ENCODE measurements at regions not wholly inside any gene's neighbourhood (a gene's known extent, or its start where the extent isn't known, plus 50 kb on each side); places are given as distances from the start of the nearest gene placed in this dataset.

DNA sequence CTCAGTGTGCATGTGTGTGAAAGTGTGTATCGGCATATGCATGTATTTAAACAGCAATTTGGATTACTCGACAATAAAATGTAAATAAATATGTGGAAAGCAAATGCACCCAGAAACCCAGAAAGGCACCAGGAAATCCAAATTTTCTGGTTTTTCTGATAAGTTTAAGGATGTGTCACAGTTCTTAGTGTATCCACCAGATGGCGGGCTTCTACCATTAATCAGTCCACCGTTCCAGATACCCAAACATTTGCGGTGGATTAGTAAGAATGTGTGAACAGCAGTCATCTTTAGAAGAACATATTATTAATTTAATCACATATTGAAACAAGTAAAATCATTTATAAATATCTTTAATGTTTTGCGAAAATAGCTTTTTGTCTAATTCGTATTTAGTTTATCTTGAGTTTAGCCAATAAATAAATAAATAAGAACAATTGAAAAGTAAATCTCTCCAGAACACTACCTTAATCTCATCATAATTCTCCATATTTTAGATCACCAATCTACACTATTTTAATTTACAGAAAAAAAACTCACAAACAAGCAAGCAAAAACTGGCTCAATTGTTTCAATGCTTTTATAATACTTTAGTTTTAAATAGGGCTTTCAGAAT, 298.9 kb downstream of the DSEL start:
- Histone ChIP-seq H3K9me2 (ENCODE audit: insufficient read depth) (no peaks in the 10 kb centered on the region), H3K79me2 (ENCODE audit: insufficient read depth, low read length) (no peaks in the 10 kb centered on the region), H3K27me3 (ENCODE audit: insufficient read depth, low read length) (no peaks in the 10 kb centered on the region), H3K9me3 (ENCODE audit: control insufficient read depth in 1 of 2, insufficient read depth in 1 of 2, low read depth in 1 of 2, low read length in 2 of 2) (peaks cover 0 to 2% of the 10 kb centered on the region in 2 experiments; a peak in 1 of 4 replicates), H3K4me3 (replicated peaks in 1 of 2; ENCODE audit: low read depth in 1 of 2, low read length in 2 of 2) (no peak overlapping the region), H2AFZ (ENCODE audit: low read depth, low read length, poor library complexity, severe bottlenecking) (no peak overlapping the region), H4K20me1 (ENCODE audit: insufficient read depth) (no peaks in the 10 kb centered on the region), H3K36me3 (ENCODE audit: control insufficient read depth in 1 of 2, insufficient read depth in 2 of 2, low read length in 2 of 2) (no peaks in the 10 kb centered on the region), H3K27ac (ENCODE audit: low read depth, low read length) (no peak overlapping the region), H3K4me2 (ENCODE audit: low read length) (no peak overlapping the region), H3K9ac (ENCODE audit: low read length) (no peak overlapping the region), H3K4me1 (ENCODE audit: control insufficient read depth in 1 of 2, insufficient read depth in 2 of 2, low read length in 2 of 2) (no peaks in the 10 kb centered on the region)
- DNase-seq (ENCODE audit: low read depth, low spot score), result peak; percentile 15
- POLR2A ChIA-PET, result no interaction called here
- intact Hi-C loops (cut with micrococcal nuclease), result loop anchor here (1.0 to 5.0 kb wide), 4 partner anchors 1405 to 1625 kb away; no protein-coding TSS in a partner anchor
- TF ChIP-seq RAD21 (IDR thresholded peaks at IDR 0.05; ENCODE audit: low read depth) (peak; percentile 66), POLR2A (IDR thresholded peaks at IDR 0.05; ENCODE audit: borderline replicate concordance, extremely low read depth, insufficient read depth, insufficient read length) (no peak), SIN3A (IDR thresholded peaks at IDR 0.05; ENCODE audit: low read depth) (no peak), ZFX (IDR thresholded peaks at IDR 0.05) (no peak), JUND (IDR thresholded peaks at IDR 0.05) (no peak), SP1 (IDR thresholded peaks at IDR 0.05; ENCODE audit: low read depth) (no peak)
- TF ChIP-seq, protein P1, sequence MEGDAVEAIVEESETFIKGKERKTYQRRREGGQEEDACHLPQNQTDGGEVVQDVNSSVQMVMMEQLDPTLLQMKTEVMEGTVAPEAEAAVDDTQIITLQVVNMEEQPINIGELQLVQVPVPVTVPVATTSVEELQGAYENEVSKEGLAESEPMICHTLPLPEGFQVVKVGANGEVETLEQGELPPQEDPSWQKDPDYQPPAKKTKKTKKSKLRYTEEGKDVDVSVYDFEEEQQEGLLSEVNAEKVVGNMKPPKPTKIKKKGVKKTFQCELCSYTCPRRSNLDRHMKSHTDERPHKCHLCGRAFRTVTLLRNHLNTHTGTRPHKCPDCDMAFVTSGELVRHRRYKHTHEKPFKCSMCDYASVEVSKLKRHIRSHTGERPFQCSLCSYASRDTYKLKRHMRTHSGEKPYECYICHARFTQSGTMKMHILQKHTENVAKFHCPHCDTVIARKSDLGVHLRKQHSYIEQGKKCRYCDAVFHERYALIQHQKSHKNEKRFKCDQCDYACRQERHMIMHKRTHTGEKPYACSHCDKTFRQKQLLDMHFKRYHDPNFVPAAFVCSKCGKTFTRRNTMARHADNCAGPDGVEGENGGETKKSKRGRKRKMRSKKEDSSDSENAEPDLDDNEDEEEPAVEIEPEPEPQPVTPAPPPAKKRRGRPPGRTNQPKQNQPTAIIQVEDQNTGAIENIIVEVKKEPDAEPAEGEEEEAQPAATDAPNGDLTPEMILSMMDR (IDR thresholded peaks at IDR 0.05 in 2 of 3, conservative IDR thresholded peaks at IDR 0.05 in 1 of 3; ENCODE audit: borderline replicate concordance in 1 of 3, insufficient read depth in 1 of 3, low read depth in 2 of 3, low read length in 2 of 3), result peak; percentile 25 to 61 (median 46); a peak in 4 of 6 replicates
- TF ChIP-seq, protein P2, sequence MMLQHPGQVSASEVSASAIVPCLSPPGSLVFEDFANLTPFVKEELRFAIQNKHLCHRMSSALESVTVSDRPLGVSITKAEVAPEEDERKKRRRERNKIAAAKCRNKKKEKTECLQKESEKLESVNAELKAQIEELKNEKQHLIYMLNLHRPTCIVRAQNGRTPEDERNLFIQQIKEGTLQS (IDR thresholded peaks at IDR 0.05), result no peak
- TF ChIP-seq, protein P3, sequence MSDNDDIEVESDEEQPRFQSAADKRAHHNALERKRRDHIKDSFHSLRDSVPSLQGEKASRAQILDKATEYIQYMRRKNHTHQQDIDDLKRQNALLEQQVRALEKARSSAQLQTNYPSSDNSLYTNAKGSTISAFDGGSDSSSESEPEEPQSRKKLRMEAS (IDR thresholded peaks at IDR 0.05), result no peak
- CTCF ChIA-PET, result no interaction called here
- RAD21 ChIA-PET (ENCODE audit: low non-redundant PET in 1 of 2, low total read pairs in 2 of 2, uncharacterized antibody in 2 of 2, unreplicated experiment in 2 of 2), result no interaction called here
- no TSS peak for BruUV-seq (replicated peaks)
- peak; percentile 57; the same call in 1 of the 2 replicates for ATAC-seq

Measured in HCT116 (cell line).